ENCODE measurements at regions not wholly inside any gene's neighbourhood (a gene's known extent, or its start where the extent isn't known, plus 50 kb on each side); places are given as distances from the start of the nearest gene placed in this dataset.

DNA sequence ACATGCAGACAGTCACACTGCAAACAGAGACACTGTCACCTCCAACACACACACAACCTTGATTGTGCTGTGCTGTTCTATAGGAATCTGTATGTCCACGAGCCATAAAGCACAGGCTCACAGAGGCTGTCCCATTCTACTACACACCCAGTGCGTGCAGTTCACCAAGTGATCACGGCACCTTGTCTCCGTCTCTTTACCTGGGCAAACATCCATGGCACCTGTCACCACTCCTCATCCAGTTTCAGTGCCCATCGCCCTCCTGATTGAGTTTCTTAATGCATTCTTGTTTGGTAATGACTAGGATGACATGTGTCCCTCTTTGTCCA is 65.8 kb upstream of the STMND1 start:
- WGBS (ENCODE audit: low lambda C conversion rate), result 78% methylated on average over 4 of the region's 5 CpGs
- Histone ChIP-seq H3K79me2 (ENCODE audit: insufficient read depth) (no peaks in the 10 kb centered on the region), H3K4me1 (ENCODE audit: control insufficient read depth in 1 of 2, insufficient read depth in 2 of 2, low read depth in 1 of 2, low read length in 1 of 2) (peaks cover 0 to 11% of the 10 kb centered on the region in 2 experiments; a peak in 2 of 4 replicates), H4K20me1 (ENCODE audit: insufficient read depth) (no peaks in the 10 kb centered on the region), H3K9ac (no peak overlapping the region), H3K27ac (ENCODE audit: low read depth in 2 of 2, low read length in 1 of 2) (no peak overlapping the region), H3F3A (replicated peaks; ENCODE audit: insufficient read depth) (peaks cover 20% of the 10 kb centered on the region), H3K27me3 (ENCODE audit: insufficient read depth) (no peaks in the 10 kb centered on the region), H3K4me2 (no peak overlapping the region), H3K36me3 (replicated peaks in 1 of 2; ENCODE audit: control insufficient read depth in 1 of 2, insufficient read depth in 2 of 2, low read length in 1 of 2) (no peaks in the 10 kb centered on the region), H3K9me2 (no peaks in the 10 kb centered on the region), H3K4me3 (ENCODE audit: low read depth in 2 of 2, low read length in 1 of 2) (no peak overlapping the region), H2AFZ (ENCODE audit: low read depth) (no peak overlapping the region), H3K9me3 (no peaks in the 10 kb centered on the region)
- TF ChIP-seq TCF12 (IDR thresholded peaks at IDR 0.05) (no peak), ELF1 (IDR thresholded peaks at IDR 0.05) (no peak), NFIC (IDR thresholded peaks at IDR 0.05; ENCODE audit: borderline replicate concordance) (no peak), FOXM1 (IDR thresholded peaks at IDR 0.05; ENCODE audit: low read depth) (no peak), GATA2 (CRISPR knock-in tag; IDR thresholded peaks at IDR 0.05) (no peak), YY1 (IDR thresholded peaks at IDR 0.05; ENCODE audit: low read depth) (no peak), EP300 (IDR thresholded peaks at IDR 0.05; ENCODE audit: borderline replicate concordance in 1 of 2, low read depth in 1 of 2, low read length in 1 of 2) (no peak), TAF1 (IDR thresholded peaks at IDR 0.05; ENCODE audit: borderline replicate concordance, low read depth, low read length) (no peak), EZH2phosphoT487 (IDR thresholded peaks at IDR 0.05; ENCODE audit: borderline replicate concordance, low read depth) (no peak)
- TF ChIP-seq, protein P1, sequence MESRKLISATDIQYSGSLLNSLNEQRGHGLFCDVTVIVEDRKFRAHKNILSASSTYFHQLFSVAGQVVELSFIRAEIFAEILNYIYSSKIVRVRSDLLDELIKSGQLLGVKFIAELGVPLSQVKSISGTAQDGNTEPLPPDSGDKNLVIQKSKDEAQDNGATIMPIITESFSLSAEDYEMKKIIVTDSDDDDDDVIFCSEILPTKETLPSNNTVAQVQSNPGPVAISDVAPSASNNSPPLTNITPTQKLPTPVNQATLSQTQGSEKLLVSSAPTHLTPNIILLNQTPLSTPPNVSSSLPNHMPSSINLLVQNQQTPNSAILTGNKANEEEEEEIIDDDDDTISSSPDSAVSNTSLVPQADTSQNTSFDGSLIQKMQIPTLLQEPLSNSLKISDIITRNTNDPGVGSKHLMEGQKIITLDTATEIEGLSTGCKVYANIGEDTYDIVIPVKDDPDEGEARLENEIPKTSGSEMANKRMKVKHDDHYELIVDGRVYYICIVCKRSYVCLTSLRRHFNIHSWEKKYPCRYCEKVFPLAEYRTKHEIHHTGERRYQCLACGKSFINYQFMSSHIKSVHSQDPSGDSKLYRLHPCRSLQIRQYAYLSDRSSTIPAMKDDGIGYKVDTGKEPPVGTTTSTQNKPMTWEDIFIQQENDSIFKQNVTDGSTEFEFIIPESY (IDR thresholded peaks at IDR 0.05; ENCODE audit: borderline replicate concordance, low read depth), result no peak
- TF ChIP-seq, protein P2, sequence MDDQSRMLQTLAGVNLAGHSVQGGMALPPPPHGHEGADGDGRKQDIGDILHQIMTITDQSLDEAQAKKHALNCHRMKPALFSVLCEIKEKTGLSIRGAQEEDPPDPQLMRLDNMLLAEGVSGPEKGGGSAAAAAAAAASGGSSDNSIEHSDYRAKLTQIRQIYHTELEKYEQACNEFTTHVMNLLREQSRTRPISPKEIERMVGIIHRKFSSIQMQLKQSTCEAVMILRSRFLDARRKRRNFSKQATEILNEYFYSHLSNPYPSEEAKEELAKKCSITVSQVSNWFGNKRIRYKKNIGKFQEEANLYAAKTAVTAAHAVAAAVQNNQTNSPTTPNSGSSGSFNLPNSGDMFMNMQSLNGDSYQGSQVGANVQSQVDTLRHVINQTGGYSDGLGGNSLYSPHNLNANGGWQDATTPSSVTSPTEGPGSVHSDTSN (IDR thresholded peaks at IDR 0.05), result no peak
- TF ChIP-seq, protein P3, sequence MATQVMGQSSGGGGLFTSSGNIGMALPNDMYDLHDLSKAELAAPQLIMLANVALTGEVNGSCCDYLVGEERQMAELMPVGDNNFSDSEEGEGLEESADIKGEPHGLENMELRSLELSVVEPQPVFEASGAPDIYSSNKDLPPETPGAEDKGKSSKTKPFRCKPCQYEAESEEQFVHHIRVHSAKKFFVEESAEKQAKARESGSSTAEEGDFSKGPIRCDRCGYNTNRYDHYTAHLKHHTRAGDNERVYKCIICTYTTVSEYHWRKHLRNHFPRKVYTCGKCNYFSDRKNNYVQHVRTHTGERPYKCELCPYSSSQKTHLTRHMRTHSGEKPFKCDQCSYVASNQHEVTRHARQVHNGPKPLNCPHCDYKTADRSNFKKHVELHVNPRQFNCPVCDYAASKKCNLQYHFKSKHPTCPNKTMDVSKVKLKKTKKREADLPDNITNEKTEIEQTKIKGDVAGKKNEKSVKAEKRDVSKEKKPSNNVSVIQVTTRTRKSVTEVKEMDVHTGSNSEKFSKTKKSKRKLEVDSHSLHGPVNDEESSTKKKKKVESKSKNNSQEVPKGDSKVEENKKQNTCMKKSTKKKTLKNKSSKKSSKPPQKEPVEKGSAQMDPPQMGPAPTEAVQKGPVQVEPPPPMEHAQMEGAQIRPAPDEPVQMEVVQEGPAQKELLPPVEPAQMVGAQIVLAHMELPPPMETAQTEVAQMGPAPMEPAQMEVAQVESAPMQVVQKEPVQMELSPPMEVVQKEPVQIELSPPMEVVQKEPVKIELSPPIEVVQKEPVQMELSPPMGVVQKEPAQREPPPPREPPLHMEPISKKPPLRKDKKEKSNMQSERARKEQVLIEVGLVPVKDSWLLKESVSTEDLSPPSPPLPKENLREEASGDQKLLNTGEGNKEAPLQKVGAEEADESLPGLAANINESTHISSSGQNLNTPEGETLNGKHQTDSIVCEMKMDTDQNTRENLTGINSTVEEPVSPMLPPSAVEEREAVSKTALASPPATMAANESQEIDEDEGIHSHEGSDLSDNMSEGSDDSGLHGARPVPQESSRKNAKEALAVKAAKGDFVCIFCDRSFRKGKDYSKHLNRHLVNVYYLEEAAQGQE (IDR thresholded peaks at IDR 0.05; ENCODE audit: low read depth, low read length), result no peak
- ChIA-PET POLR2A (no interaction called here), CTCF (no interaction called here)
- no peak for DNase-seq
